PC-3 (cell line): ENCODE measurements at regions not wholly inside any gene's neighbourhood (a gene's known extent, or its start where the extent isn't known, plus 50 kb on each side); places are given as distances from the start of the nearest gene placed in this dataset.

Experiments used
- CTCF ChIP-seq: fragments of 300-600 bp; sonication (generic); conservative IDR thresholded peaks from 2 replicates; pipeline ENCODE4 v1.5.1; 2017; ENCODE audit warnings: antibody characterized with exemption, low read depth, mild to moderate bottlenecking, low read length
- EZH2 ChIP-seq: fragments of 300-600 bp; sonication (generic); IDR thresholded peaks from one replicate; pipeline ENCODE4 v1.6.1; 2017; ENCODE audit warnings: antibody characterized with exemption, mild to moderate bottlenecking, low read length; ENCODE audit not compliant: unreplicated experiment

- TF ChIP-seq CTCF = no peak
- no peak for TF ChIP-seq EZH2
Observed at GRCh38 chr4:84439996-84440395, 59.1 kb downstream of the NKX6-1 start.
